ENCODE measurements at regions not wholly inside any gene's neighbourhood (a gene's known extent, or its start where the extent isn't known, plus 50 kb on each side); places are given as distances from the start of the nearest gene placed in this dataset.
"Not testable (repeated sequence)": the region's sequence is repeated elsewhere in the genome, so short reads cannot be mapped to it uniquely, and the experiment has no call there.

- no peak overlapping the region for H3K4me3 Mint-ChIP-seq
- no peaks in the 10 kb centered on the region for H3K36me3 Mint-ChIP-seq (ENCODE audit: low read depth)
- no peak for DNase-seq
- no peak overlapping the region for H3K27ac Mint-ChIP-seq
- H3K27me3 Mint-ChIP-seq, result no peaks in the 10 kb centered on the region
- no peaks in the 10 kb centered on the region for H3K4me1 Mint-ChIP-seq (ENCODE audit: low read depth)
- H3K9me3 Mint-ChIP-seq, result no peaks in the 10 kb centered on the region
These were observed 172.2 kb upstream of the PDE1C start for GRCh38 chr7:32242436-32242835.

GRCh38 chr7:32241636-32242035 is 171.4 kb upstream of the PDE1C start:
- no peaks in the 10 kb centered on the region for H3K36me3 Mint-ChIP-seq (ENCODE audit: low read depth)
- no peak overlapping the region for H3K4me3 Mint-ChIP-seq
- no peaks in the 10 kb centered on the region for H3K9me3 Mint-ChIP-seq
- no peaks in the 10 kb centered on the region for H3K4me1 Mint-ChIP-seq (ENCODE audit: low read depth)
- H3K27ac Mint-ChIP-seq, result no peak overlapping the region
- H3K27me3 Mint-ChIP-seq, result no peaks in the 10 kb centered on the region
- DNase-seq, result no peak

- Mint-ChIP-seq H3K27ac (no peak overlapping the region), H3K9me3 (peaks cover 5% of the 10 kb centered on the region), H3K36me3 (ENCODE audit: low read depth) (no peaks in the 10 kb centered on the region), H3K4me1 (ENCODE audit: low read depth) (no peaks in the 10 kb centered on the region), H3K4me3 (no peak overlapping the region), H3K27me3 (no peaks in the 10 kb centered on the region)
- DNase-seq, result no peak
These were observed 169.6 kb upstream of the PDE1C start for GRCh38 chr7:32239764-32240163.

- Mint-ChIP-seq H3K27ac (no peak overlapping the region), H3K4me1 (ENCODE audit: low read depth) (no peaks in the 10 kb centered on the region), H3K4me3 (no peak overlapping the region), H3K27me3 (no peaks in the 10 kb centered on the region), H3K36me3 (ENCODE audit: low read depth) (no peaks in the 10 kb centered on the region), H3K9me3 (peaks cover 2% of the 10 kb centered on the region)
- DNase-seq, result no peak
These were observed 158.4 kb upstream of the PDE1C start for GRCh38 chr7:32228601-32229000.

- Mint-ChIP-seq H3K27ac (no peak overlapping the region), H3K9me3 (no peaks in the 10 kb centered on the region), H3K36me3 (ENCODE audit: low read depth) (no peaks in the 10 kb centered on the region), H3K4me3 (no peak overlapping the region), H3K4me1 (ENCODE audit: low read depth) (no peaks in the 10 kb centered on the region), H3K27me3 (no peaks in the 10 kb centered on the region)
- no peak for DNase-seq
These were observed 157.5 kb upstream of the PDE1C start for GRCh38 chr7:32227746-32228145.

GRCh38 chr7:32224276-32224675 is 154.1 kb upstream of the PDE1C start:
- Mint-ChIP-seq H3K36me3 (ENCODE audit: low read depth) (no peaks in the 10 kb centered on the region), H3K4me1 (ENCODE audit: low read depth) (no peaks in the 10 kb centered on the region)
- DNase-seq, result no peak

GRCh38 chr7:32223721-32224120 is 153.5 kb upstream of the PDE1C start:
- Mint-ChIP-seq H3K36me3 (ENCODE audit: low read depth) (no peaks in the 10 kb centered on the region), H3K9me3 (no peaks in the 10 kb centered on the region), H3K4me1 (ENCODE audit: low read depth) (no peaks in the 10 kb centered on the region), H3K27me3 (no peaks in the 10 kb centered on the region), H3K27ac (no peak overlapping the region), H3K4me3 (no peak overlapping the region)
- DNase-seq, result no peak

More at GRCh38 chr7:32224276-32224675, 154.1 kb upstream of the PDE1C start:
- Mint-ChIP-seq H3K27ac (no peak overlapping the region), H3K9me3 (no peaks in the 10 kb centered on the region), H3K27me3 (no peaks in the 10 kb centered on the region), H3K4me3 (no peak overlapping the region)

- Mint-ChIP-seq H3K27ac (no peak overlapping the region), H3K27me3 (no peaks in the 10 kb centered on the region), H3K4me1 (ENCODE audit: low read depth) (no peaks in the 10 kb centered on the region), H3K4me3 (no peak overlapping the region), H3K36me3 (ENCODE audit: low read depth) (no peaks in the 10 kb centered on the region), H3K9me3 (no peaks in the 10 kb centered on the region)
- DNase-seq, result no peak
These were observed 153.0 kb upstream of the PDE1C start for GRCh38 chr7:32223071-32223650.

- H3K4me3 Mint-ChIP-seq, result no peak overlapping the region
- no peak overlapping the region for H3K27ac Mint-ChIP-seq
- no peaks in the 10 kb centered on the region for H3K27me3 Mint-ChIP-seq
- DNase-seq, result no peak
- no peaks in the 10 kb centered on the region for H3K36me3 Mint-ChIP-seq (ENCODE audit: low read depth)
- no peaks in the 10 kb centered on the region for H3K9me3 Mint-ChIP-seq
- H3K4me1 Mint-ChIP-seq (ENCODE audit: low read depth), result no peaks in the 10 kb centered on the region
These were observed 152.2 kb upstream of the PDE1C start for GRCh38 chr7:32222251-32222900.

- Mint-ChIP-seq H3K27me3 (no peaks in the 10 kb centered on the region), H3K4me3 (no peak overlapping the region), H3K36me3 (ENCODE audit: low read depth) (no peaks in the 10 kb centered on the region), H3K4me1 (ENCODE audit: low read depth) (no peaks in the 10 kb centered on the region), H3K9me3 (no peaks in the 10 kb centered on the region), H3K27ac (no peak overlapping the region)
- DNase-seq, result no peak
These were observed 151.5 kb upstream of the PDE1C start for GRCh38 chr7:32221736-32222135.

GRCh38 chr7:32221056-32221455 is 150.8 kb upstream of the PDE1C start:
- no peak for DNase-seq
- no peak overlapping the region for H3K27ac Mint-ChIP-seq
- H3K27me3 Mint-ChIP-seq, result no peaks in the 10 kb centered on the region
- H3K9me3 Mint-ChIP-seq, result no peaks in the 10 kb centered on the region
- no peak overlapping the region for H3K4me3 Mint-ChIP-seq
- no peaks in the 10 kb centered on the region for H3K4me1 Mint-ChIP-seq (ENCODE audit: low read depth)
- H3K36me3 Mint-ChIP-seq (ENCODE audit: low read depth), result no peaks in the 10 kb centered on the region

GRCh38 chr7:32219831-32220230 is 149.6 kb upstream of the PDE1C start:
- not testable (repeated sequence) for H3K9me3 Mint-ChIP-seq; H3K4me3 Mint-ChIP-seq; H3K27ac Mint-ChIP-seq; H3K4me1 Mint-ChIP-seq (ENCODE audit: low read depth); H3K36me3 Mint-ChIP-seq (ENCODE audit: low read depth); H3K27me3 Mint-ChIP-seq; DNase-seq

GRCh38 chr7:32219416-32219815 is 149.2 kb upstream of the PDE1C start:
- Mint-ChIP-seq H3K36me3 (ENCODE audit: low read depth) (no peaks in the 10 kb centered on the region), H3K27ac (no peak overlapping the region), H3K4me1 (ENCODE audit: low read depth) (no peaks in the 10 kb centered on the region), H3K27me3 (no peaks in the 10 kb centered on the region), H3K4me3 (no peak overlapping the region), H3K9me3 (no peaks in the 10 kb centered on the region)
- no peak for DNase-seq

GRCh38 chr7:32218741-32219288 is 148.6 kb upstream of the PDE1C start:
- no peaks in the 10 kb centered on the region for H3K9me3 Mint-ChIP-seq
- no peak overlapping the region for H3K4me3 Mint-ChIP-seq
- no peaks in the 10 kb centered on the region for H3K36me3 Mint-ChIP-seq (ENCODE audit: low read depth)
- H3K4me1 Mint-ChIP-seq (ENCODE audit: low read depth), result no peaks in the 10 kb centered on the region
- H3K27ac Mint-ChIP-seq, result no peak overlapping the region
- H3K27me3 Mint-ChIP-seq, result no peaks in the 10 kb centered on the region
- DNase-seq, result no peak

- Mint-ChIP-seq H3K27ac (no peak overlapping the region), H3K9me3 (no peaks in the 10 kb centered on the region), H3K27me3 (no peaks in the 10 kb centered on the region), H3K4me1 (ENCODE audit: low read depth) (no peaks in the 10 kb centered on the region), H3K4me3 (no peak overlapping the region), H3K36me3 (ENCODE audit: low read depth) (no peaks in the 10 kb centered on the region)
- no peak for DNase-seq
These were observed 147.9 kb upstream of the PDE1C start for GRCh38 chr7:32218154-32218467.

Data from activated T-cell treated with anti-CD3 and anti-CD28 coated beads, Interleukin-2, amount 50 U/mL, for 24 hours (primary cell).